HG02610 (cell line): ENCODE measurements at regions not wholly inside any gene's neighbourhood (a gene's known extent, or its start where the extent isn't known, plus 50 kb on each side); places are given as distances from the start of the nearest gene placed in this dataset.

Experiments
- ATAC-seq: cut with Tn5 transposase; IDR thresholded peaks from one replicate; pipeline ENCODE4 v1.9.1; 2021; ENCODE audit warnings: mild to moderate bottlenecking, moderate library complexity; ENCODE audit not compliant: unreplicated experiment

DNA sequence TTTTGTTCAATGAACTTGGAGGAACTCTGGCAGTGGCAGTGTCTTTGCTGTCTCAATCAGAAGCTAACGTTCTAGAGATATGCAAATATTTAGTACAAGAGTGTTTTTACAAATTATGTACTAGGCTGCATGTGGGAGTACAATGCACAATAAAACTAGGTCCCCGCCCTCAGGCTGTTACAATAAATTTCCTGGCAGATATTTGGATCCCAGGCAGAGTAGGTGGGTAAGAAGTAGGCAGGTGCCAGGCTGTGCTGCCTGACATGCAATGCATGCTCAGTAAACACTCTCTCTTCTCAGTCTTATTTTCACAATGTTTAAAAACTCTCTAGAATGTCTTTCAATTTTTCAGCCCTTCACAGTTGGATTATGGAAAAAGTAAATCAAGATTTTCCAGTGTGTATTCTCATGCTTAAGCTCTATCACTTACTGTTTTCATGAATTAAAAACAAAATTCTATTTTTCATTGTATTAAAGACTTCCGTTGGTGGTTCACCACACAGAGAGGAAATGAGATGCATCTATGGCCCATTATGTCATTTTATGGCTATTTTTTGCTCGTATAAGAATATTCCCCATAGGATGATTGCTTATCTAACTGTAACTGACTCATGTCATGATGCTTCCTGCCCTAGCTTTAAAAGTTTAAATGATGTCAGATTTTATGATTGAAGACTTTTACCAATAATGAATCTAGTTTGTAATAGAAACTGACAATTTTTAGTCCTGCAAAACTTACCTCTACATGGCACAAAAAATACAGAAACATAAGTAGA, 346.1 kb downstream of the RND3 start:
- ATAC-seq, result no peak

GRCh38 chr2:150140777-150141176, 346.7 kb downstream of the RND3 start:
- ATAC-seq, result no peak

- no peak for ATAC-seq
These were observed 348.9 kb downstream of the RND3 start for GRCh38 chr2:150138587-150138986.

GRCh38 chr2:150137338-150138069, 350.0 kb downstream of the RND3 start:
- no peak for ATAC-seq

GRCh38 chr2:150136893-150137292, 350.6 kb downstream of the RND3 start:
- no peak for ATAC-seq

- ATAC-seq, result no peak
These were observed 351.1 kb downstream of the RND3 start for GRCh38 chr2:150136401-150136800.

DNA sequence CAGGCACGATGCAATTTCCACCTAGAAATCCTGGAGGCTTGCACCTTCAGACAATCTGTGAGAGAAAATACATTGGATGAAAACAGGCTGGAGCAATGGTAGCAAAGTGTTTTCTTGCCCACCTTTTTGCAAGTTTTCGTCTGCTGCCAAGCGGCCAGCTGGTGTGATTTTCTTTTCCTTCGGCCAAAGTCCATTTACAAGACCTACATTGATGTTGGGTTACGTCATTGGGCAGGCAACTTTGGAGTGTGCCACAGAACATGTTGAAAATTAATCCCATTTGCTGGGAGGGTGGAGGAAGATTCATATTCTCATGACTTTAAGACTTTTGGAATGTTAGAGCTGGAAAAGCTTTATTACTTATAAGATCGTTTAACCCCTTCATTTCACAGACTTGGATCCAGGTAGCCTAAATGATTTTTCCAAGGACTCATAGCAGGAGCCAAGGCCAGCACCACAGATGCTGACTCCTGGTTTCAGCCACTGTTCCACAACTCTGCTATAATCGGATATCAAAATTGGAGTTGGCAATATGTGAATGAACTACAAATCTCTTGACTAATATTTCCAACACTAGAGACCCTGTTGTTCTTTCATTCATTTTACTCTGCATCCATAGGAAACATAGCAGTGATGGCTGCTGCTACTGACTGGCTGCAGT, 352.1 kb downstream of the RND3 start:
- ATAC-seq, result no peak

DNA sequence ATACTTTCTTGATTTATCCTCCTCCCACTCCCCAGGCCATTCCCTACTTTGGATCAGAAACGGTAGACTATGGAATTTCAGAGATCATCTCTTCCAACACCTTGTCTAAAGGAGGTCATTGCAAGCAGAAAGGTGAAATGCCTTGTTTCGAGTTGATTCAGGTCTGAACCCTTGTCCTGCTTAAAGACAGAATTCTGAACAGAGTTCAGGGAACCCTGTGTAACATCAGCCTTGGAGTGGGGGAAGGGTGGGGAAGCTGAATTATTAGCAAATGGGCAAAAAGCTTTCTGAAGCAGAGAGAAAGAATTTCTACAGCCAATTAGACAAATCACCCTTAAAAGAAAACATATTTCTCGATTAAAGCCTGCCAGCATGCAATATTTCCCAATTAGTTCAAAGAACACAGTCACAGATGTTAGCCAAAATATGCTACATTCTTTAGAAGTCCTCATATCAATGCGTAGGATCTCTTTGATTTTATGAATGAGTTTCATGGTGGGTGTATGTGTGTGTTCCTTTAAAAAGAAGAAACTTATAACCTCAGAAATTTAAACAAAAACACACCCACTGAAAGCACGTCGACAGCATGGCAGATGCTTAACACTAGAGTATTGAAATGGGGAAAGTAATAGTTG, 353.1 kb downstream of the RND3 start:
- ATAC-seq, result no peak

- peak; percentile 98 for ATAC-seq
These were observed 353.8 kb downstream of the RND3 start for GRCh38 chr2:150133623-150134022.

DNA sequence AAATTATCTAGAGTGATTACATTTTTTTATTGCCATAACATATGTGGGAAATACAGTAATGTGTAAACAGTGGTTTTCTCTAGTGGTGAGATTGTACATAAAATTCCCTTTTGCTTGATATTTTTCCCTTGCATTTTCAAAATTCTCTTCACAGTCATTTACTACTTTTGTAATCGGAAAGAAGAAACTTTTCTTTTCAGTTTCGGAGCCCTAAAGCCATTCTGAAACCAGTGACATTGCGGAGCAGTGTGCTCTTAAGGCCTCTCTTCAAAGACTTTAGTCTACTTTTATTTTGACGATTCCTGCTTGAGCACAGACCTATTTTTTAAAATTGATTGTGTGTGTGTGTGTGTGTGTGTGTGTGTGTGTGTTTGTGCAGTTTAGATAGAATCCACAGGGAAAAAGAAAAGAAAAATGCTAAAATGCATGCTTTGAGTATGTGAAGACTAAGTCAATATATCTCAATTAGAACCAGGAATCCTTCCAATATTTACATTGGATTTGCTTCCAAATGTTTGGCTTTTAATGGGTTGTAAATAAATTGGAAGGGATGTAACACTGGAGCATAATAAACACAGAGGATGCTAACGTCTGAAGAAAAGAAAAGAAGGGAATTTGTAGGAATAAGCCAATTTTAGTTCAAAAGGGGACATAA, 357.4 kb downstream of the RND3 start:
- ATAC-seq, result no peak

- no peak for ATAC-seq
These were observed 359.5 kb downstream of the RND3 start for GRCh38 chr2:150127995-150128394.

DNA sequence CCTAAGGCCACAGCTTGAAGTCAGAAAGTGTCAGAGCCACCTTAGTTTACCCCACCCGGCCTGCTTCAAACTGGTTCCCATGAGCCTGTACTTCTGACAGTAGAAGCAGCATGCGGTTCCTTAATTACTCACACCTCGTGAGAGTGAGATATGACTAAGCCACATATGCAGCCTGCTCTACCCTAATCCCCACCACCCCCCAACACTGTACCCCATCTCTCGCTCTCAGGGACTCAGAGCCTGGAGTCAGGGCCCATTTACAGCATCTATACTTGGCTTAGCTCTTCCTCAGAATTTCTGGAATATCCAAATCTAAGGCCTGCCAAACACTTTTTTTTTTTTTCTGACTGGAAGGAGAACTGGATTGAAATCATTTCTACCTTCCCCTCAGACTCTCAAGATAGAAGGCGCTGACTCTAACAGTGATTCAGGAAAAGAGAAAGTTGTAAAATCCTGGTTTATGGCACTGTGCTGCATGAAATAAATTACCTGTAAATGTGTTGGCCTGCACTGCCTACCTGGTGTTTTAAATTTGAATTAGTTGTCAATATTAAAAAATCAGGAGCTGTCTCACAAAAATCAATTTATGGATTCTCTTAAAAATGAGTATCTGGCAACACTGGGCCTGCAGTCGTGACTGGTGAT, 360.0 kb downstream of the RND3 start:
- ATAC-seq, result peak; percentile 54

DNA sequence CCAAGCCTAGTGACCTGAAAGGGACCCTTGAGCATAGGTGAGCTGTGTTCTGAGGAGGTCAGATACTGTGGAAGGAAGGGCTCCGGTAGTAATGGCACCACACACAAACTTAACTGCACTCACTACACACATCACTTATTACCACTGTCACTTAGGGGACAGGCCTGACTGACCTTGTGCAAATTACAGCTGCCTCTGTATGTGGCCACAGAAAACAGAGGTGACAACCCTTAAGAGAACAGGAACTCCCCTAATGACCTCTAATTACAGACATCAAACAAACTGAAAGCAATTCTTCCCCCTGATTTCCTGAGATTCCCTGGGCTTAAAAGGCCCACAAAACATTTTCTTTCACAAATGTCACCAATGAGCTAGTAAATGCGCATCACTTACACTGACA, 360.6 kb downstream of the RND3 start:
- no peak for ATAC-seq

DNA sequence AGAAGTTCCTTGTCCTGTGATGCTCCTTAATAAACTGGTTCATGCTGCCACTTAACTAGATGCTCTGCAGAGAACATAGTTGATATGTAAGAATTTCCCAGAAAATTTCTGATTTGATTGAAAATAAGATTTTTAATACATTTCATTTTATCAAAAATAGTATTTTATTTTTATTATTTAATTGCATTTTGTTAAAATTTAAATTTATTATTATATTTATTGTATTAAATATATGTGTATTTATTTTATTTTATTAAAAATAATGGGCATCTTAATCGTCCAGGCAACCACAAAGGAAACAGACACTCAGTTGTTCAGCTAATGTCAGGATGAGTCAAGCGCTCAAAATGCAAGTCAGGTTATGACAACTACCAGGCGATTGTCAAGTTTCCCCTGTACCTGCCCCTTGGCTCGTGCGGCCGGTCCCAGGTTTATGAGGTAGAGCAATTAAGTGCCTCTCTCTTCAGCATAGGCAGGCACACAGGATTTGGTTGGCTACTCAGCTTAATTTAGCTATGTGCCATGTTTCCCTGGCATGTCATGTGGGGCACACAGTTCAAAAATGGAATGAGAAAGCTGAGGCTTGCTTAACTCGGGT, 361.2 kb downstream of the RND3 start:
- no peak for ATAC-seq

DNA sequence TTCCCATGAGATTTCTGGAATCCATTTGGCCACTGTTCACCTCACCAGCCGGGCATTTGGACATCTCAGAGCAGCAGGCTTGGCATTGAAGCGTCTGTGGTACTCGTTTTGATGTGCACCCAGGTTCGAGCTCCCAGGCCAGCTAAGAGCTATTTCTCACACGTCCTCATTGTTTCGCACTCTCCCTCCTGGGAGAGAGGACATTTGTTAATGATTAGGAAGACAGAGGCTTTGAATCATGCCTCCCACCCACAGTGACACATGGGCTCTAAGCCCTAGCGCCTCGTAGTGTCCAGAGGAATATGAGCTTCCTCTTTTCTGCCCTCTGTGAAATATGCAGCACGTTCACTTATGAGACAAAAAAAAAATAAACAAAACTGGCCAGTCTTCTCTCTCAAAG, 361.8 kb downstream of the RND3 start:
- no peak for ATAC-seq

DNA sequence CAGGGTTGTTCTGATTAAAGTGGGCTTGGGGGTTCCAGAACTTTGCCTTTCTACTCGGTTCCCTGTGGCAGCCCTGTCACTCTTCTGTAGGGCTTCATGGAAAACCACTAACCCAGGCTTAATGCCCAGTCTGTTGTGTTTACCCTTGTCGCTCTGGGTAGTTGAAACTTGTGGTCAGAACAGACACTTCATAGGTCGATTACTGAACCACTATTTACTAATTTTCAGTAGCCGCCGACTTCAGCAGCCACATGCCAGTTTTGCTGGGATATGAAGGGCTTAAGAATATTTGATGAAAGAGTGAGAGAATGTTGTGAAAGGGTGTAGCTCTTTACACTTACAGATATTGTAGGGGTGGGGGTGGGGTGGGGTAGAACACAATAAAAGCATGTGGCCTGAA, 362.3 kb downstream of the RND3 start:
- no peak for ATAC-seq

DNA sequence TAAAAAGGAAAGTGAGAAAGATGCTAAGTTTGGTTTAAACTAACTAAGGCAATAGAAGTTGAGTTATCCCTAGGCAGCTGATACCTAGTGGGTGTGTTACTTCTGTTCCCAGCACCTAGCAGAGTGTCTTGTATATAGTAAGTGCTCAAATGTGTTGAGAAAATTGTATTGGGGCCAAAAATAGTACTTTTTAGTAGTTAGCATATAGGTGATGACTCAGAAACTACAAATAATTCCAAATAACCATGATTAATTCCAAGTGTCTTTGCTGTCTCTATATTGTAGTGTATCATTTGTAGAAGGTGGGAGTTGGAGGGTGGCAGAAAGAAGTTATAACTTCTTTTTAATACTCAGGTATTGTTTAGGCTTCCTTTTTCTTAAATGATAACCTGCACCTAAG, 362.7 kb downstream of the RND3 start:
- ATAC-seq, result no peak

- ATAC-seq, result no peak
These were observed 364.4 kb downstream of the RND3 start for GRCh38 chr2:150122871-150123613.

DNA sequence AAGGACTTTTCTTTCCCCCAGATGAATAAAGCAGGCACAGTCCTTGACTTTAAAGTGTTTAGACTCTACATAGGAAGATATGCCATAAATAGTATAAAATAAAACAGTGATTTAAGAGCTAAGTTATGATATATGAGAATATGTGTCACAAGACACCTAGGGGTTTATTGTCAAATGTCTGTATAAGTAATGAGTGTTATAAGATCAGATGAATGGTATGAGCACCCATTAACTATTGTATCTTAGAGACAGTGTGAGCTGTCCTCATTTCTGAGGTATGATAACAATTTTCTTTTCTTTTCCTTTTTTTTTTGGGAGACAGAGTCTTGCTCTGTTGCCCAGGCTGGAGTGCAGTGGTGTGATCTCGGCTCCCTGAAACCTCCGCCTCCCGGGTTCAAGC, 365.3 kb downstream of the RND3 start:
- ATAC-seq, result no peak
